CD14-positive monocyte (primary cell): ENCODE measurements at regions not wholly inside any gene's neighbourhood (a gene's known extent, or its start where the extent isn't known, plus 50 kb on each side); places are given as distances from the start of the nearest gene placed in this dataset.
"Not testable (repeated sequence)": the region's sequence is repeated elsewhere in the genome, so short reads cannot be mapped to it uniquely, and the experiment has no call there.

Experiments used
- DNase-seq, 3 donors: peaks; one replicate each; pipeline ENCODE4 v3.0.0-alpha.2; 2011 to 2022
- H2AFZ ChIP-seq: 2 replicates; pipeline ENCODE4 v1.6.0; 2012; ENCODE audit warnings: mild to moderate bottlenecking, low read depth, low read length, inconsistent platforms; ENCODE audit not compliant: insufficient read depth, poor library complexity, severe bottlenecking
- H3K27ac ChIP-seq, 2 donors: 1 replicate in 1 of 2; 2 replicates in 1 of 2; pipeline ENCODE4 v1.5.1; 2012 to 2013; ENCODE audit warnings: low read length in 2 of 2, control low read depth in 1 of 2, inconsistent platforms in 1 of 2, low read depth in 1 of 2, mild to moderate bottlenecking in 1 of 2
- H3K27me3 ChIP-seq, 2 donors: one replicate each; pipeline versions ENCODE4 v1.6.0 to v1.6.1; 2011 to 2013; ENCODE audit warnings: low read length in 2 of 2; ENCODE audit not compliant: control insufficient read depth in 2 of 2, insufficient read depth in 2 of 2
- H3K36me3 ChIP-seq, 2 donors: replicated peaks in 1 of 2; 1 replicate in 1 of 2; 2 replicates in 1 of 2; pipeline versions ENCODE4 v1.5.1 to v1.6.1; 2012 to 2013; ENCODE audit warnings: low read length in 2 of 2, control low read depth in 1 of 2, inconsistent platforms in 1 of 2, mild to moderate bottlenecking in 1 of 2; ENCODE audit not compliant: insufficient read depth in 2 of 2, control insufficient read depth in 1 of 2
- H3K4me1 ChIP-seq, 2 donors: 1 replicate in 1 of 2; 2 replicates in 1 of 2; pipeline versions ENCODE4 v1.5.1 to v1.6.1; 2012 to 2013; ENCODE audit warnings: low read length in 2 of 2, control low read depth in 1 of 2, inconsistent platforms in 1 of 2, mild to moderate bottlenecking in 1 of 2, moderate library complexity in 1 of 2; ENCODE audit not compliant: insufficient read depth in 2 of 2, control insufficient read depth in 1 of 2
- H3K4me2 ChIP-seq: replicated peaks from 2 replicates; pipeline ENCODE3; 2012; ENCODE audit warnings: low read length, moderate library complexity, mild to moderate bottlenecking; ENCODE audit not compliant: poor library complexity, severe bottlenecking; ENCODE audit errors: extremely low read depth
- H3K4me3 ChIP-seq, 3 experiments: fragments of 200-600 bp in 1 of 3; sonication (generic) in 1 of 3; replicated peaks in 1 of 3; 1 replicate in 2 of 3; 2 replicates in 1 of 3; pipeline ENCODE4 v1.5.1; 2011 to 2013; ENCODE audit warnings: low read length in 3 of 3, mild to moderate bottlenecking in 3 of 3, control low read depth in 2 of 3, low read depth in 2 of 3, inconsistent platforms in 1 of 3, moderate library complexity in 1 of 3
- H3K79me2 ChIP-seq: 2 replicates; pipeline ENCODE4 v1.6.0; 2012; ENCODE audit warnings: mild to moderate bottlenecking, control low read depth, inconsistent platforms, low read length, moderate library complexity; ENCODE audit not compliant: insufficient read depth
- H3K9ac ChIP-seq: 2 replicates; pipeline ENCODE4 v1.6.0; 2017; ENCODE audit warnings: low read length, mild to moderate bottlenecking; ENCODE audit not compliant: insufficient read depth, poor library complexity, severe bottlenecking
- H3K9me3 ChIP-seq, 2 donors: replicated peaks in 1 of 2; 1 replicate in 1 of 2; 2 replicates in 1 of 2; pipeline versions ENCODE4 v1.5.1 to v1.6.1; 2012 to 2013; ENCODE audit warnings: low read length in 2 of 2, control low read depth in 1 of 2; ENCODE audit not compliant: control insufficient read depth in 1 of 2, insufficient read depth in 1 of 2
- H4K20me1 ChIP-seq: 2 replicates; pipeline ENCODE4 v1.6.0; 2012; ENCODE audit warnings: mild to moderate bottlenecking, low read length, control low read depth, moderate library complexity; ENCODE audit not compliant: insufficient read depth
- H3K27ac Mint-ChIP-seq, 7 donors: one replicate each; pipeline ENCODE4 v1.8.0; 2020; ENCODE audit warnings: mild to moderate bottlenecking in 7 of 7, mixed read lengths in 7 of 7, moderate library complexity in 6 of 7, inconsistent platforms in 2 of 7
- H3K27me3 Mint-ChIP-seq, 3 donors: one replicate each; pipeline ENCODE4 v1.8.0; 2021 to 2022; ENCODE audit warnings: low read depth in 3 of 3, mild to moderate bottlenecking in 3 of 3, mixed read lengths in 3 of 3, moderate library complexity in 3 of 3, inconsistent platforms in 1 of 3
- H3K36me3 Mint-ChIP-seq, 2 donors: one replicate each; pipeline ENCODE4 v1.8.0; 2020; ENCODE audit warnings: mixed read lengths in 2 of 2, inconsistent platforms in 1 of 2, mild to moderate bottlenecking in 1 of 2
- H3K4me1 Mint-ChIP-seq: one replicate; pipeline ENCODE4 v1.8.0; 2020; ENCODE audit warnings: mild to moderate bottlenecking, mixed read lengths
- H3K4me3 Mint-ChIP-seq, 2 donors: one replicate each; pipeline ENCODE4 v1.8.0; 2020; ENCODE audit warnings: mild to moderate bottlenecking in 2 of 2, mixed read lengths in 2 of 2, moderate library complexity in 1 of 2
- H3K9me3 Mint-ChIP-seq, 7 donors: one replicate each; pipeline ENCODE4 v1.8.0; 2020 to 2022; ENCODE audit warnings: mixed read lengths in 7 of 7, mild to moderate bottlenecking in 6 of 7, moderate library complexity in 6 of 7, inconsistent platforms in 2 of 7
- CTCF ChIP-seq: fragments of 200-600 bp; IDR thresholded peaks from one replicate; pipeline ENCODE4 v1.8.0; 2022; ENCODE audit warnings: antibody characterized with exemption, mild to moderate bottlenecking
- WGBS: methylation state at CpG from one replicate; pipeline ENCODE4 v1.1.5; 2013; ENCODE audit warnings: missing lambda C conversion rate; ENCODE audit not compliant: insufficient coverage; 5-methylcytosine and 5-hydroxymethylcytosine counted together
- intact Hi-C, 2 donors: fragments of 100-400 bp; cut with micrococcal nuclease; formaldehyde crosslinking; loops; one replicate each; pipeline versions ENCODE4 v1.15.0 to v1.15.1; 2023

DNA sequence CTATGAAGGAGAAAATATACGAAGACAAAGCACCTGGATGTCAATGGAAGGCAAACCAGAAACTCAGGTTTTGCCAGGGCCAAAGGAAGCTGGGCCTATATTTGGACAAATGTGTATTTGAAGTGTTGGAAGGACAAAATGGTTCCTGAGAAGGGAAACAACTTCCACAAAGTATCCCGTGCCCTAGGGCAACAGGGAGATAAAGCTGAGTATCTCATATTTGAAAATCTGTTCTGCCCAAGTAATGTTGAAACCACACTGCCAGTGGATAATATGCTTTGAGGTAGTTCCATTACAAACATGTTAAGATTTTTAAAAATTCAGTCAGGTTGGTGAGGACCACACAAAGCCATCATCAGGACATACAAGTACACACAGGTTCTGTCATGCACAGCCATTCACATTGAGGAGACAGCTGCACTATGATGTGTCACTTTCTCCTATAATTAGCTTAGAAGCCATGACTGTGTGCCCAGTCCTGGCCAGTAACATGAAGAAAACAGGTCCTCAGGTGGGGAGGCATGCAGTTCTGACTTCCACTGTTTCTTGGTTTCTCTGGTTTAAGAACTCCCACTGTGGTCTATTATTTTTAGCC is 116.4 kb downstream of the PWWP3B start:
- Mint-ChIP-seq H3K27me3 (no peaks in the 10 kb centered on the region), H3K36me3 (no peaks in the 10 kb centered on the region), H3K27ac (no peak overlapping the region), H3K4me1 (no peaks in the 10 kb centered on the region), H3K4me3 (no peak overlapping the region), H3K9me3 (peaks cover 0 to 2% (median 0%) of the 10 kb centered on the region in 7 donors)
- H3K27ac ChIP-seq = no peak overlapping the region
- no peaks in the 10 kb centered on the region for H3K27me3 ChIP-seq
- no peak for DNase-seq
- no peak for TF ChIP-seq CTCF
- H2AFZ ChIP-seq = no peak overlapping the region
- no peak overlapping the region for H3K4me3 ChIP-seq
- no peaks in the 10 kb centered on the region for H4K20me1 ChIP-seq
- no peak overlapping the region for H3K4me2 ChIP-seq
- WGBS = no CpG with 5 or more reads among the region's 2 CpGs
- no peaks in the 10 kb centered on the region for H3K79me2 ChIP-seq
- no peaks in the 10 kb centered on the region for H3K36me3 ChIP-seq
- no peak overlapping the region for H3K9ac ChIP-seq
- no peaks in the 10 kb centered on the region for H3K9me3 ChIP-seq
- H3K4me1 ChIP-seq = no peaks in the 10 kb centered on the region
- intact Hi-C loops = no loop called here

DNA sequence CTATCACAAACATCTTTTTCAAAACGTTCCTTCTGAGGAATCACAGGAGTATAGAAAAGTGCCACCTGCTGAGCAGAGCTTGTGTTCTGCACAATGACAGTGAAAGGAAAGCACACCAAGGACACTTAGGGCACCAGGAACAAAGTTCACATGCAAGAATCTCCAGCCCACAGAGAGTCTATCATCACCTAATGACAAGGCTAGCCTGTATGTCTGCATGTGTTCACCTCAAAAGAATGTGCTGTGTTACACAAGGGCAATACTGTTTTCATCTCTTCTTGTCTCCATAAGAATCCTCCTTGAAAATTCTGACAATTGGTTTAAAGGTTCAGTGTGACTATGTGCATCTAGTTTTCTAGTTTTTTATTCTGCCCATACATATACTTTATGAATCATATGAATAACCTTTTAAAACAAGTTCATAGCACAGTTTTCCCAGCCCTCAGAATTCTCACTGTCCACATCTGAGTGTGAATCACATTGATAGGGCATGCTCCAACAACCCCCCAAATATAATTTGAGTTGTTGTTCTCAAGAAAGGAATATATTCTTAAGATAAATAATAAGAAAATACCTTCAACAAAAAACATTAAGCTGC is 118.0 kb downstream of the PWWP3B start:
- DNase-seq = no peak
- Mint-ChIP-seq H3K27me3 (no peaks in the 10 kb centered on the region), H3K36me3 (no peaks in the 10 kb centered on the region), H3K9me3 (peaks cover 0 to 2% (median 0%) of the 10 kb centered on the region in 7 donors), H3K4me1 (no peaks in the 10 kb centered on the region), H3K27ac (no peak overlapping the region), H3K4me3 (no peak overlapping the region)
- H3K4me3 ChIP-seq = no peak overlapping the region
- 60% methylated on average over 1 of the region's 1 CpG for WGBS
- H4K20me1 ChIP-seq = no peaks in the 10 kb centered on the region
- intact Hi-C loops = no loop called here
- H3K9me3 ChIP-seq = no peaks in the 10 kb centered on the region
- no peaks in the 10 kb centered on the region for H3K27me3 ChIP-seq
- TF ChIP-seq CTCF = no peak
- H3K36me3 ChIP-seq = no peaks in the 10 kb centered on the region
- H3K79me2 ChIP-seq = no peaks in the 10 kb centered on the region
- H3K27ac ChIP-seq = no peak overlapping the region
- no peak overlapping the region for H3K9ac ChIP-seq
- no peak overlapping the region for H3K4me2 ChIP-seq
- H2AFZ ChIP-seq = no peak overlapping the region
- H3K4me1 ChIP-seq = no peaks in the 10 kb centered on the region

DNA sequence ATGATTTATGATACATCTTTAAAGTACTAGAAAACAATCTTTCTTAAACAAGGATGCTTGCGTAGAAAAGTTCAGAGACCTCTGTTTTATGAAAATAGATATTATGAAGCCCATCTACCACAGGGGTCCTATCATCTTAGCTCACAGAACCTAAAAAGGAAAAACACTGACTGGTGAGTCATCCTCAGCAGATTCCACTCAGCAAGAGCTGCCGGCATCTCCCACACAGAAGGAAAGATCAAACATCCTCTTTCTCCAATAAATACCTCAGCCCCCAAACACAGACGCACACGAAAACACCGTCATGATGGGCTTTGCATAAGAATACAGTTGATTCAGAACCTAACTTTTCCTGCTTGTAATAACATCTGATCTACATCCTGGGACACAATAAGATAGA is 122.7 kb downstream of the PWWP3B start:
- H3K4me1 Mint-ChIP-seq, H3K9ac ChIP-seq, H3K36me3 Mint-ChIP-seq, H3K9me3 Mint-ChIP-seq, H3K4me3 Mint-ChIP-seq, H3K27me3 Mint-ChIP-seq, H3K36me3 ChIP-seq, H3K4me1 ChIP-seq, H3K27ac ChIP-seq, H3K9me3 ChIP-seq, H3K27ac Mint-ChIP-seq, H3K4me3 ChIP-seq, H3K79me2 ChIP-seq, H3K27me3 ChIP-seq, H2AFZ ChIP-seq, H3K4me2 ChIP-seq, intact Hi-C loops, DNase-seq, H4K20me1 ChIP-seq: not testable (repeated sequence)
- no CpG with 5 or more reads among the region's 5 CpGs for WGBS
